A549 (cell line): ENCODE measurements at regions not wholly inside any gene's neighbourhood (a gene's known extent, or its start where the extent isn't known, plus 50 kb on each side); places are given as distances from the start of the nearest gene placed in this dataset.

Experiments
- ATAC-seq, 2 experiments: fragments of 200-7000 bp in 1 of 2; fragments of >200 bp in 1 of 2; cut with Nextera tagmentation in 1 of 2; cut with Tn5 transposase in 1 of 2; 3 replicates each; pipeline versions ENCODE4 v1.8.0 to v1.9.1; 2018 to 2020; ENCODE audit warnings: mild to moderate bottlenecking in 1 of 2, moderate library complexity in 1 of 2
- CTCF ChIA-PET: fragments of 300-600 bp; sonication (Branson Sonifier 250); formaldehyde crosslinking; extraction: SDS; loops from one replicate; lab custom pipeline; 2021; ENCODE audit warnings: antibody characterized with exemption, inconsistent platforms; lab: Yijun Ruan, JAX
- POLR2A ChIA-PET: fragments of 350-600 bp; formaldehyde crosslinking; extraction: SDS; loops from one replicate; lab custom pipeline; 2021; ENCODE audit warnings: antibody characterized with exemption, inconsistent platforms; lab: Yijun Ruan, JAX
- DNase-seq, 2 experiments: peaks; one replicate each; pipeline versions ENCODE4 v3.0.0 to v3.0.0-alpha.2; 2011 to 2016; ENCODE audit warnings: low read depth in 1 of 2, low spot score in 1 of 2
- FAIRE-seq: peaks from 2 replicates; lab custom pipeline; 2011; peaks lifted over from hg19 to GRCh38; lab: Jason Lieb, UNC
- H3K27ac ChIP-seq, 2 experiments: fragments of >200 bp; sonication (Bioruptor Twin); formaldehyde crosslinking; 3 replicates each; pipeline ENCODE4 v1.5.1; 2016 to 2017
- H3K4me1 ChIP-seq: fragments of >200 bp; sonication (Bioruptor Twin); formaldehyde crosslinking; 3 replicates; pipeline ENCODE4 v1.6.1; 2016
- H3K4me2 ChIP-seq: fragments of >200 bp; sonication (Bioruptor Twin); formaldehyde crosslinking; 3 replicates; pipeline ENCODE4 v1.6.1; 2016
- H3K4me3 ChIP-seq: fragments of >200 bp; sonication (Bioruptor Twin); formaldehyde crosslinking; 3 replicates; pipeline ENCODE4 v1.5.1; 2016
- H3K9me3 ChIP-seq: fragments of >200 bp; sonication (Bioruptor Twin); formaldehyde crosslinking; 3 replicates; pipeline ENCODE4 v1.6.1; 2016
- BHLHE40 ChIP-seq: IDR thresholded peaks from 2 replicates; pipeline ENCODE4 v1.6.1; 2012; ENCODE audit warnings: low read depth, low read length, inconsistent platforms
- CHD2 ChIP-seq: fragments of 150-350 bp; IDR thresholded peaks from 2 replicates; pipeline ENCODE4 v1.6.1; 2014; ENCODE audit warnings: low read length; ENCODE audit not compliant: partially characterized antibody
- EHF ChIP-seq: fragments of 250-450 bp; sonication (Bioruptor Pico); IDR thresholded peaks from 2 replicates; pipeline ENCODE4 v1.5.0; 2020; ENCODE audit warnings: mild to moderate bottlenecking
- EHMT2 ChIP-seq: fragments of 200-600 bp; sonication (generic); IDR thresholded peaks from 2 replicates; pipeline ENCODE4 v1.6.1; 2016; ENCODE audit warnings: antibody characterized with exemption, low read depth, mild to moderate bottlenecking, moderate library complexity
- ELK1 ChIP-seq: fragments of 150-350 bp; IDR thresholded peaks from 2 replicates; pipeline ENCODE4 v1.6.1; 2014; ENCODE audit warnings: low read depth, mild to moderate bottlenecking, low read length
- ESRRA ChIP-seq: fragments of 150-350 bp; IDR thresholded peaks from 2 replicates; pipeline ENCODE4 v1.6.1; 2014; ENCODE audit warnings: mild to moderate bottlenecking, low read length, borderline replicate concordance
- GATA3 ChIP-seq: IDR thresholded peaks from 2 replicates; pipeline ENCODE4 v1.6.1; 2012; ENCODE audit warnings: borderline replicate concordance
- HMGXB4 ChIP-seq: fragments of 250-450 bp; sonication (Bioruptor Pico); IDR thresholded peaks from 2 replicates; pipeline ENCODE4 v1.5.0; 2021; ENCODE audit warnings: mild to moderate bottlenecking, moderate library complexity, borderline replicate concordance
- HOXB13 ChIP-seq: fragments of 250-450 bp; sonication (Bioruptor Pico); IDR thresholded peaks from 2 replicates; pipeline ENCODE4 v1.5.0; 2020; ENCODE audit warnings: low read depth, mild to moderate bottlenecking, moderate library complexity
- JUN ChIP-seq, 2 experiments: fragments of >200 bp; sonication (Bioruptor Twin); formaldehyde crosslinking; IDR thresholded peaks; 2 replicates in 1 of 2; 3 replicates in 1 of 2; pipeline ENCODE4 v1.6.1; 2016 to 2017
- JUNB ChIP-seq: fragments of >200 bp; sonication (Bioruptor Twin); formaldehyde crosslinking; IDR thresholded peaks from 2 replicates; pipeline ENCODE4 v1.6.1; 2016
- MYC ChIP-seq: IDR thresholded peaks from 2 replicates; pipeline ENCODE4 v1.6.1; 2012; ENCODE audit warnings: mild to moderate bottlenecking, inconsistent platforms, low read length, improper control_type of control experiment, borderline replicate concordance
- NPAS2 ChIP-seq: fragments of 250-450 bp; sonication (Bioruptor Pico); IDR thresholded peaks from 2 replicates; pipeline ENCODE4 v1.8.0; 2022; ENCODE audit warnings: mild to moderate bottlenecking, moderate library complexity, borderline replicate concordance
- POLR2A ChIP-seq: IDR thresholded peaks from 2 replicates; pipeline ENCODE4 v1.6.1; 2012; ENCODE audit warnings: mild to moderate bottlenecking, low read length
- RFX5 ChIP-seq: fragments of 450-650 bp; IDR thresholded peaks from 2 replicates; pipeline ENCODE4 v1.7.1; 2014; ENCODE audit warnings: antibody characterized with exemption, mild to moderate bottlenecking, moderate library complexity
- SMC3 ChIP-seq: fragments of >200 bp; sonication (Bioruptor Twin); formaldehyde crosslinking; IDR thresholded peaks from 3 replicates; pipeline ENCODE4 v1.6.1; 2018; ENCODE audit warnings: inconsistent platforms
- SREBF2 ChIP-seq: fragments of 450-650 bp; IDR thresholded peaks from 2 replicates; pipeline ENCODE4 v1.6.1; 2014; ENCODE audit warnings: mild to moderate bottlenecking, moderate library complexity
- ZFP36 ChIP-seq: fragments of 450-650 bp; IDR thresholded peaks from 2 replicates; pipeline ENCODE4 v1.6.1; 2014; ENCODE audit warnings: borderline replicate concordance; ENCODE audit not compliant: partially characterized antibody
- WGBS: methylation state at CpG from one replicate; pipeline ENCODE4 v1.1.6; 2017; ENCODE audit errors: missing lambda C conversion rate; 5-methylcytosine and 5-hydroxymethylcytosine counted together
- TF ChIP-seq, protein P1 (sequence below): fragments of >200 bp; sonication (Bioruptor Twin); formaldehyde crosslinking; IDR thresholded peaks from 3 replicates; pipeline ENCODE4 v1.5.1; 2016
- TF ChIP-seq, protein P2 (sequence below): fragments of 450-650 bp; IDR thresholded peaks from 2 replicates; pipeline ENCODE4 v1.6.1; 2014; ENCODE audit warnings: antibody characterized with exemption

- DNase-seq = no peak
- no peak for FAIRE-seq
- no peaks in the 10 kb centered on the region for H3K4me1 ChIP-seq
- TF ChIP-seq JUN (IDR thresholded peaks at IDR 0.05) (no peak), NPAS2 (CRISPR knock-in tag) (no peak), MYC (no peak), ZFP36 (no peak), EHF (CRISPR knock-in tag) (no peak), CHD2 (no peak), SMC3 (no peak), RFX5 (no peak)
- TF ChIP-seq, protein P1, sequence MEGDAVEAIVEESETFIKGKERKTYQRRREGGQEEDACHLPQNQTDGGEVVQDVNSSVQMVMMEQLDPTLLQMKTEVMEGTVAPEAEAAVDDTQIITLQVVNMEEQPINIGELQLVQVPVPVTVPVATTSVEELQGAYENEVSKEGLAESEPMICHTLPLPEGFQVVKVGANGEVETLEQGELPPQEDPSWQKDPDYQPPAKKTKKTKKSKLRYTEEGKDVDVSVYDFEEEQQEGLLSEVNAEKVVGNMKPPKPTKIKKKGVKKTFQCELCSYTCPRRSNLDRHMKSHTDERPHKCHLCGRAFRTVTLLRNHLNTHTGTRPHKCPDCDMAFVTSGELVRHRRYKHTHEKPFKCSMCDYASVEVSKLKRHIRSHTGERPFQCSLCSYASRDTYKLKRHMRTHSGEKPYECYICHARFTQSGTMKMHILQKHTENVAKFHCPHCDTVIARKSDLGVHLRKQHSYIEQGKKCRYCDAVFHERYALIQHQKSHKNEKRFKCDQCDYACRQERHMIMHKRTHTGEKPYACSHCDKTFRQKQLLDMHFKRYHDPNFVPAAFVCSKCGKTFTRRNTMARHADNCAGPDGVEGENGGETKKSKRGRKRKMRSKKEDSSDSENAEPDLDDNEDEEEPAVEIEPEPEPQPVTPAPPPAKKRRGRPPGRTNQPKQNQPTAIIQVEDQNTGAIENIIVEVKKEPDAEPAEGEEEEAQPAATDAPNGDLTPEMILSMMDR = no peak
- TF ChIP-seq, protein P2, sequence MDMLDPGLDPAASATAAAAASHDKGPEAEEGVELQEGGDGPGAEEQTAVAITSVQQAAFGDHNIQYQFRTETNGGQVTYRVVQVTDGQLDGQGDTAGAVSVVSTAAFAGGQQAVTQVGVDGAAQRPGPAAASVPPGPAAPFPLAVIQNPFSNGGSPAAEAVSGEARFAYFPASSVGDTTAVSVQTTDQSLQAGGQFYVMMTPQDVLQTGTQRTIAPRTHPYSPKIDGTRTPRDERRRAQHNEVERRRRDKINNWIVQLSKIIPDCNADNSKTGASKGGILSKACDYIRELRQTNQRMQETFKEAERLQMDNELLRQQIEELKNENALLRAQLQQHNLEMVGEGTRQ = no peak
- no peak overlapping the region for H3K27ac ChIP-seq
- POLR2A ChIA-PET = no interaction called here
- 29% methylated on average over 2 of the region's 2 CpGs for WGBS
- no peak overlapping the region for H3K4me2 ChIP-seq
- H3K4me3 ChIP-seq = no peak overlapping the region
- H3K9me3 ChIP-seq = no peaks in the 10 kb centered on the region
- ATAC-seq = no peak
- CTCF ChIA-PET = interaction anchor here (0.6 kb wide), 1 partner anchor 498 kb away, joined by 3 read pairs; no protein-coding TSS in a partner anchor
Measured at GRCh38 chr1:112320058-112320457, 76.0 kb upstream of the CTTNBP2NL start.

GRCh38 chr1:112322018-112322417, 74.0 kb upstream of the CTTNBP2NL start:
- no peak overlapping the region for H3K27ac ChIP-seq
- H3K9me3 ChIP-seq = no peaks in the 10 kb centered on the region
- TF ChIP-seq ELK1 = no peak
- TF ChIP-seq CHD2 = no peak
- TF ChIP-seq HOXB13 (CRISPR knock-in tag) = no peak
- no peak for TF ChIP-seq HMGXB4 (CRISPR knock-in tag)
- TF ChIP-seq ESRRA = no peak
- no peak for TF ChIP-seq JUNB
- TF ChIP-seq GATA3 = no peak
- no peak for TF ChIP-seq SREBF2
- no peak for TF ChIP-seq BHLHE40
- no peak for TF ChIP-seq POLR2A
- TF ChIP-seq EHMT2 = no peak
- ATAC-seq (no peak), FAIRE-seq (no peak), DNase-seq (no peak)
- no peak overlapping the region for H3K4me3 ChIP-seq
- H3K4me2 ChIP-seq = no peak overlapping the region
- H3K4me1 ChIP-seq = no peaks in the 10 kb centered on the region
- CTCF ChIA-PET = interaction anchor here (0.6 to 0.7 kb wide), 2 partner anchors 11 to 15 kb away, joined by 3 read pairs; no protein-coding TSS in a partner anchor
- POLR2A ChIA-PET = no interaction called here
- 44% methylated on average over 7 of the region's 7 CpGs for WGBS
